VCaP (cell line): ENCODE measurements at regions not wholly inside any gene's neighbourhood (a gene's known extent, or its start where the extent isn't known, plus 50 kb on each side); places are given as distances from the start of the nearest gene placed in this dataset.

Experiments used
- H3K27ac ChIP-seq: fragments of 450-650 bp; 2 replicates; pipeline ENCODE4 v1.5.1; 2017
- CTCF ChIP-seq: fragments of 450-650 bp; conservative IDR thresholded peaks from 2 replicates; pipeline ENCODE4 v1.5.1; 2017; ENCODE audit warnings: mild to moderate bottlenecking, moderate library complexity

- no peak for TF ChIP-seq CTCF
- H3K27ac ChIP-seq: no peak overlapping the region
Observed at GRCh38 chr16:5850632-5851392, 753.2 kb upstream of the EEF2KMT start.

GRCh38 chr16:5845046-5845445, 747.5 kb upstream of the EEF2KMT start:
- no peak overlapping the region for H3K27ac ChIP-seq
- TF ChIP-seq CTCF: no peak

GRCh38 chr16:5841974-5842373, 744.4 kb upstream of the EEF2KMT start:
- H3K27ac ChIP-seq: no peak overlapping the region
- TF ChIP-seq CTCF: no peak

GRCh38 chr16:5838725-5839124, 741.1 kb upstream of the EEF2KMT start:
- no peak overlapping the region for H3K27ac ChIP-seq
- TF ChIP-seq CTCF: no peak

GRCh38 chr16:5838071-5838470, 740.5 kb upstream of the EEF2KMT start:
- no peak for TF ChIP-seq CTCF
- no peak overlapping the region for H3K27ac ChIP-seq

GRCh38 chr16:5837007-5837670, 739.5 kb upstream of the EEF2KMT start:
- TF ChIP-seq CTCF: no peak
- no peak overlapping the region for H3K27ac ChIP-seq

- H3K27ac ChIP-seq: no peak overlapping the region
- no peak for TF ChIP-seq CTCF
Observed at GRCh38 chr16:5835876-5836275, 738.3 kb upstream of the EEF2KMT start.
